ENCODE measurements at regions not wholly inside any gene's neighbourhood (a gene's known extent, or its start where the extent isn't known, plus 50 kb on each side); places are given as distances from the start of the nearest gene placed in this dataset.

DNA sequence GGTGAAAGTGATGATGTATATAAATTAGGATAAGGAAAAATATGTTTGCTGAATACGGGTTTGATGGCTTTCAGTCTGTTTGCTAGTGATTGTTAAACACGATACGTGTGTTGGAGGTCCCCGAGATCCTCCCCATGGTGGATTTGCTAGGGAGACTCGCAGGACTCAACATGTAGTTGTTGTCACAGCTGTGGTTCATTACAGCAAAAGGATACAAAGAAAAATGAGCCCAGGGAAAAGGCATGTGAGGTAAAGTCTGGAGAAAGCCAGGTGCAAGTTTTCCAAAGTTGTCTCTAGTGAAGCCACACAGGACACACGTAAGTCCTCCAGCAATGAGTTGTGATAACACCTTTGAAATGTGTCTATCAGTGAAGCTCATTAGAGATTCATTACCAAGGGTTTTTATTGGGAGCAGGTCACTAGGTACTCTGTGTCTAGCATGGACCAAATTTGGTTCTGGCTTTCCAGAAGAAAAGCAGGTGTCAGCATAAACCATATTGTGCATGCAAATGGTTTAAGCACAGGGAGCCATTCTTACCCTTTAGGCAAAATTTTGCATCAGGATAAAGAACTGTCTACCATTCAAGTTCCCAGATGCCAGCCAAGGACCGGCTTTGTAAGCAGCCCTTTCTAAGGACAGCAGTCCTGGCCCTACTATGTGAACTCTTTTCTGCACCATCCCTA is 215.2 kb upstream of the WSCD1 start:
- Histone ChIP-seq H3K4me3 (ENCODE audit: insufficient read depth, low read depth, low read length) (no peak overlapping the region), H4K8ac (ENCODE audit: low read depth in 2 of 2, low read length in 2 of 2) (no peak overlapping the region), H3K9me1 (ENCODE audit: insufficient read depth, low read length) (no peaks in the 10 kb centered on the region), H3K4me2 (ENCODE audit: low read depth, low read length) (no peak overlapping the region), H2BK5ac (ENCODE audit: low read depth, low read length, poor library complexity, severe bottlenecking) (no peak overlapping the region), H3K18ac (ENCODE audit: low read depth, low read length) (no peak overlapping the region), H4K5ac (ENCODE audit: low read depth, low read length) (no peak overlapping the region), H3K56ac (ENCODE audit: extremely low read depth, insufficient read depth, low read length) (no peak overlapping the region), H3K36me3 (ENCODE audit: control insufficient read depth, insufficient read depth, low read length) (no peaks in the 10 kb centered on the region), H3K27ac (ENCODE audit: insufficient read depth, low read length) (no peak overlapping the region), H2BK15ac (ENCODE audit: low read depth, low read length) (no peak overlapping the region), H3K4me1 (ENCODE audit: control insufficient read depth, insufficient read depth, low read length) (no peaks in the 10 kb centered on the region), H2AK5ac (ENCODE audit: low read depth, low read length) (no peak overlapping the region), H2AFZ (replicated peaks; ENCODE audit: low read length, poor library complexity) (no peak overlapping the region), H3K23ac (ENCODE audit: low read depth, low read length) (no peak overlapping the region), H3K79me1 (ENCODE audit: low read depth in 1 of 2, low read length in 2 of 2) (no peaks in the 10 kb centered on the region), H4K20me1 (ENCODE audit: insufficient read depth, low read length) (no peaks in the 10 kb centered on the region), H2BK20ac (ENCODE audit: low read depth, low read length) (no peak overlapping the region), H2BK120ac (ENCODE audit: low read depth, low read length) (no peak overlapping the region), H3K9me3 (ENCODE audit: control insufficient read depth, insufficient read depth, low read length) (no peaks in the 10 kb centered on the region; the same call in 1 of the 2 replicates), H3K9ac (ENCODE audit: low read depth, low read length) (no peak overlapping the region), H3K4ac (ENCODE audit: low read depth, low read length) (no peak overlapping the region), H3K14ac (replicated peaks; ENCODE audit: low read depth, low read length) (no peak overlapping the region), H2AK9ac (replicated peaks; ENCODE audit: low read depth, low read length, poor library complexity) (no peak overlapping the region), H4K91ac (ENCODE audit: insufficient read depth, low read depth, low read length) (no peak overlapping the region), H3K27me3 (ENCODE audit: control insufficient read depth, insufficient read depth, low read length) (no peaks in the 10 kb centered on the region)
- in situ Hi-C loops (cut with MboI; ENCODE audit: low sequenced_read_pairs) (no loop called here), dilution Hi-C loops (cut with HindIII; ENCODE audit: low sequenced_read_pairs, unreplicated experiment) (no loop called here), intact Hi-C loops (cut with micrococcal nuclease) (no loop called here)
- ChIA-PET POLR2A (ENCODE audit: unreplicated experiment) (no interaction called here), CTCF (no interaction called here)
- 33 to 100% methylated on average over 1 of the region's 7 CpGs for WGBS, 2 experiments (ENCODE audit: extremely low coverage in 2 of 2, insufficient read length in 1 of 2)
- DNase-seq = no peak
- BruUV-seq (replicated peaks) = no TSS peak
- ATAC-seq (ENCODE audit: low read depth) = no peak
- no peak for TF ChIP-seq FOS (IDR thresholded peaks at IDR 0.05; ENCODE audit: low read depth, low read length)
- no peak for TF ChIP-seq CEBPB (IDR thresholded peaks at IDR 0.05; ENCODE audit: low read depth, low read length)
- TF ChIP-seq MAFK (IDR thresholded peaks at IDR 0.05; ENCODE audit: low read depth, low read length) = peak; percentile 60; the same call in 1 of the 2 replicates
